Fibroblast of the aortic adventitia (primary cell): ENCODE measurements at regions not wholly inside any gene's neighbourhood (a gene's known extent, or its start where the extent isn't known, plus 50 kb on each side); places are given as distances from the start of the nearest gene placed in this dataset.

Experiments
- DNase-seq: peaks from one replicate; pipeline ENCODE4 v3.0.0-alpha.2; 2010; ENCODE audit warnings: low read depth
- H3K4me3 ChIP-seq: 2 replicates; pipeline ENCODE4 v1.5.1; 2011; ENCODE audit warnings: low read depth, mild to moderate bottlenecking, control low read depth, low read length, moderate library complexity
- TF ChIP-seq, protein P1 (sequence below): IDR thresholded peaks from 2 replicates; pipeline ENCODE4 v1.5.1; 2011; ENCODE audit warnings: mild to moderate bottlenecking, low read length, control low read depth, inconsistent platforms; ENCODE audit not compliant: insufficient read depth

GRCh38 chr2:172242961-172243360, 140.3 kb upstream of the DLX2 start:
- TF ChIP-seq, protein P1, sequence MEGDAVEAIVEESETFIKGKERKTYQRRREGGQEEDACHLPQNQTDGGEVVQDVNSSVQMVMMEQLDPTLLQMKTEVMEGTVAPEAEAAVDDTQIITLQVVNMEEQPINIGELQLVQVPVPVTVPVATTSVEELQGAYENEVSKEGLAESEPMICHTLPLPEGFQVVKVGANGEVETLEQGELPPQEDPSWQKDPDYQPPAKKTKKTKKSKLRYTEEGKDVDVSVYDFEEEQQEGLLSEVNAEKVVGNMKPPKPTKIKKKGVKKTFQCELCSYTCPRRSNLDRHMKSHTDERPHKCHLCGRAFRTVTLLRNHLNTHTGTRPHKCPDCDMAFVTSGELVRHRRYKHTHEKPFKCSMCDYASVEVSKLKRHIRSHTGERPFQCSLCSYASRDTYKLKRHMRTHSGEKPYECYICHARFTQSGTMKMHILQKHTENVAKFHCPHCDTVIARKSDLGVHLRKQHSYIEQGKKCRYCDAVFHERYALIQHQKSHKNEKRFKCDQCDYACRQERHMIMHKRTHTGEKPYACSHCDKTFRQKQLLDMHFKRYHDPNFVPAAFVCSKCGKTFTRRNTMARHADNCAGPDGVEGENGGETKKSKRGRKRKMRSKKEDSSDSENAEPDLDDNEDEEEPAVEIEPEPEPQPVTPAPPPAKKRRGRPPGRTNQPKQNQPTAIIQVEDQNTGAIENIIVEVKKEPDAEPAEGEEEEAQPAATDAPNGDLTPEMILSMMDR, result no peak

GRCh38 chr2:172244419-172245130, 141.9 kb upstream of the DLX2 start:
- TF ChIP-seq, protein P1, result no peak
- DNase-seq, result no peak
- H3K4me3 ChIP-seq, result no peak overlapping the region

More at GRCh38 chr2:172242961-172243360, 140.3 kb upstream of the DLX2 start:
- H3K4me3 ChIP-seq, result no peak overlapping the region
- DNase-seq, result no peak

DNA sequence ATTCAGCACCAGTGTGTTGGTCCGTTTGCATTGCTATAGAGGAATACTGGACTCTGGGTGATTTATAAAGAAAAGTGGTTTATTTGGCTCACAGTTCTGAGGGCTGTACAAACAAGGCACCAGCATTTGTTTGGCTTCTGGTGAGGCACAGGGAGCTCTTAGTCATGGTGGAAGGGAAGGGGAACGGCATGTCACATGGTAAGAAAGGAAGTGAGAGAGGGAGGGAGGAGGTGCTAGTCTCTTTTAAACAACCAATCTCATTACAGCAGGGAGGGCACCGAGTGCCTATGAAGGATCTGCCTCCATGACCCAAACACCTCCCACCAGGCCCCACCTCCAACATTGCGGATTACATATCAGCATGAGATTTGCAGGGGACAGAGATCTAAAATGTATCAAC, 143.9 kb upstream of the DLX2 start:
- H3K4me3 ChIP-seq, result no peak overlapping the region
- TF ChIP-seq, protein P1, result no peak
- DNase-seq, result peak; percentile 39

GRCh38 chr2:172247203-172247602, 144.5 kb upstream of the DLX2 start:
- TF ChIP-seq, protein P1, result no peak
- no peak overlapping the region for H3K4me3 ChIP-seq
- no peak for DNase-seq

- no peak for DNase-seq
- TF ChIP-seq, protein P1, result no peak
- no peak overlapping the region for H3K4me3 ChIP-seq
Measured at GRCh38 chr2:172248381-172248780, 145.7 kb upstream of the DLX2 start.

DNA sequence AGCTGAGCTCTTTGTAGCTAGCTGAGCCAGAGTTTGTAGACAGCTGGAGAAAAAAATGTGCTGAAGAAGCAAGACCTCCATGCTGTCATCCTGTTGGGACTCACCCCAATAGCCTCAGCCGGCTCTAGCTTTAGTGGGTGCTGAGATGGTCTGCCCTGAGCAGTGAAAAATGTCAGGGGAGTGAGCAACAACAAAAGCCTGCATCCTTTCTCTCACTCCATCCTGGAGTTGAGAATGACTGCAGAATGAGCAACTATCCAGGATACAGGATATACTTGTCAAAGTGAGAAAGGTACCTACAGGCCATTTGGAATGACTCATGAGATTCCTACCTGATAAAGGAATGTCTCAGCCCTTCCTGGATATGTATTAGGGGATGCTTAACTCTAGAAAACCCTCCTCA, 146.1 kb upstream of the DLX2 start:
- DNase-seq, result peak; percentile 47
- TF ChIP-seq, protein P1, result no peak

GRCh38 chr2:172249334-172249733, 146.6 kb upstream of the DLX2 start:
- TF ChIP-seq, protein P1, result no peak
- H3K4me3 ChIP-seq, result no peak overlapping the region
- peak; percentile 24 for DNase-seq

More for the DNA sequence above, 146.1 kb upstream of the DLX2 start:
- H3K4me3 ChIP-seq, result no peak overlapping the region
